ENCODE measurements at regions not wholly inside any gene's neighbourhood (a gene's known extent, or its start where the extent isn't known, plus 50 kb on each side); places are given as distances from the start of the nearest gene placed in this dataset.

DNA sequence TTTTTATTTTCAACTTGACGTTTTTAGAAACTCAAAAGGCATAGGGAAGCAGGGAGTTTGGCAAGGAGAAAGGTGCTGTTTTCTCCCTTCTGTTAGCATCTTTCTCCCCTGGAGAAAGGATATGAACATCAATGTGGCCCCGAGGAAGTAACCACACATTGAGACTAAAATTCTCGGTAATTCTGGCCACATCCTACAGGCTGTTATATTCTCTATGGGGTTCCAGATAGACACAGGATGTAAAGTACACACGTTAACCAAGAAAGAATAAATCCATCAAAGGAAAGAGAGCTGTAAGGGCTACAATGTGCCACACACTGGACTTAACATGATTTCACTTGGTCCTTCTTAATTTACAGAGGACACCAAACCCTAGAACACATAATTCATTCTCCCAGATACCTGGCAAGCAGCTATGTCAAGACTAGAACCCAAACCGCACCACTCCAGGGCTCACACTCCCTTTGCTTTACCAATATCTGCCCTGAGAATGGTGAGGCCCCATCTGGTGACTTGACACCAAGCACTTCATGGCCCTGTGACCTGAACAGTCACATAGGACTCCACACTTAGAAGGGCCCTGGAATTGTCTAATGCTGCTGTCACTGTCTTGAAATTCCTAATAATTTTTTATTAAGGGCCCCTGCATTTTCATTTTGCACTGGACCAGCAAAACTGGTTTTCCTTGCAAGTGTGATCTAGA, 73.9 kb downstream of the PRLHR start:
- Histone ChIP-seq H3K4me1 (ENCODE audit: control insufficient read depth, low read length) (no peaks in the 10 kb centered on the region), H3K9me2 (replicated peaks; ENCODE audit: control insufficient read depth, low read length) (no peaks in the 10 kb centered on the region; the same call in 1 of the 2 replicates), H3K4me2 (ENCODE audit: low read length) (no peak overlapping the region), H3K36me3 (ENCODE audit: control insufficient read depth, low read length) (no peaks in the 10 kb centered on the region), H3K27ac (ENCODE audit: low read depth, low read length) (no peak overlapping the region), H4K20me1 (ENCODE audit: control insufficient read depth, insufficient read depth, low read depth, low read length) (no peaks in the 10 kb centered on the region), H3K4me3 (ENCODE audit: low read length) (no peak overlapping the region), H3K79me2 (ENCODE audit: control insufficient read depth, low read length) (no peaks in the 10 kb centered on the region), H3F3A (ENCODE audit: control insufficient read depth, insufficient read depth) (no peaks in the 10 kb centered on the region), H3K27me3 (ENCODE audit: control insufficient read depth, low read length) (peaks cover 3% of the 10 kb centered on the region; the same call in 1 of the 2 replicates), H3K9me3 (ENCODE audit: control insufficient read depth, insufficient read depth, low read length) (no peaks in the 10 kb centered on the region)
- no peak for TF ChIP-seq EZH2phosphoT487 (IDR thresholded peaks at IDR 0.05; ENCODE audit: borderline replicate concordance, low read length)
- TF ChIP-seq, protein P1, sequence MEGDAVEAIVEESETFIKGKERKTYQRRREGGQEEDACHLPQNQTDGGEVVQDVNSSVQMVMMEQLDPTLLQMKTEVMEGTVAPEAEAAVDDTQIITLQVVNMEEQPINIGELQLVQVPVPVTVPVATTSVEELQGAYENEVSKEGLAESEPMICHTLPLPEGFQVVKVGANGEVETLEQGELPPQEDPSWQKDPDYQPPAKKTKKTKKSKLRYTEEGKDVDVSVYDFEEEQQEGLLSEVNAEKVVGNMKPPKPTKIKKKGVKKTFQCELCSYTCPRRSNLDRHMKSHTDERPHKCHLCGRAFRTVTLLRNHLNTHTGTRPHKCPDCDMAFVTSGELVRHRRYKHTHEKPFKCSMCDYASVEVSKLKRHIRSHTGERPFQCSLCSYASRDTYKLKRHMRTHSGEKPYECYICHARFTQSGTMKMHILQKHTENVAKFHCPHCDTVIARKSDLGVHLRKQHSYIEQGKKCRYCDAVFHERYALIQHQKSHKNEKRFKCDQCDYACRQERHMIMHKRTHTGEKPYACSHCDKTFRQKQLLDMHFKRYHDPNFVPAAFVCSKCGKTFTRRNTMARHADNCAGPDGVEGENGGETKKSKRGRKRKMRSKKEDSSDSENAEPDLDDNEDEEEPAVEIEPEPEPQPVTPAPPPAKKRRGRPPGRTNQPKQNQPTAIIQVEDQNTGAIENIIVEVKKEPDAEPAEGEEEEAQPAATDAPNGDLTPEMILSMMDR (IDR thresholded peaks at IDR 0.05; ENCODE audit: low read depth, low read length, poor library complexity, severe bottlenecking): no peak

DNA sequence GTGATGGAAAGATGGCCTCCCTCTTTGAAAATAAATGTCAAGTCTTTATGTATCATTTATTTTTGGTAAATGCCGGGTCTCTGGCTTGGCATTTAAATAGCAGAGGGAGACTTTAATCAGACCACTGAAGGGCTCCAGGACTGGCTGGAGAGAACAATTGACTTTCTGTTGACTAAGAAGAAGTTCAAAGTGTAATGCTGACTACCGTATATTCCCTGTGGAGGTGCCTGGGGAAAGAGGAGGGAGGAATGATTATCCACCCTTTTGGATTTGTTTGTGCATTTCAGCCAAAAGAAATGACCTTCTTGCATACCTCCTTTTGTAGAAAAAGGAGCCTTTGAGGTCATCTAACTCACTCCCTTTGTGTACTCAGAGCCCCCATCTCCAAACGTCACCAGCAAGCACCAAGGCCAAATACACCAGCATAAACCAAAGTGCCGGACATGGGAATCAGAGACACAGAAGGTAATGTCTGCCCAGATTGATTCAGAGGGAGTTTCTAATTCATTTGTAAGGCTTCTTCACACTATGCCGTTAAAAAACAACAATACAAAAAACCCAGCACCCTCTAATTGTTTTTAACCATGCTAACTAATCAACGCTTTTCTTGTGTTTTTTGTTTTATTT, 75.2 kb downstream of the PRLHR start:
- Histone ChIP-seq H3K9me2 (replicated peaks; ENCODE audit: control insufficient read depth, low read length) (no peaks in the 10 kb centered on the region; the same call in 1 of the 2 replicates), H3K4me2 (ENCODE audit: low read length) (no peak overlapping the region), H3K4me3 (ENCODE audit: low read length) (no peak overlapping the region), H3K9me3 (ENCODE audit: control insufficient read depth, insufficient read depth, low read length) (no peaks in the 10 kb centered on the region), H3K27me3 (ENCODE audit: control insufficient read depth, low read length) (peaks cover 4% of the 10 kb centered on the region; the same call in 1 of the 2 replicates), H3K36me3 (ENCODE audit: control insufficient read depth, low read length) (no peaks in the 10 kb centered on the region), H4K20me1 (ENCODE audit: control insufficient read depth, insufficient read depth, low read depth, low read length) (no peaks in the 10 kb centered on the region), H3K79me2 (ENCODE audit: control insufficient read depth, low read length) (no peaks in the 10 kb centered on the region), H3K27ac (ENCODE audit: low read depth, low read length) (no peak overlapping the region), H3F3A (ENCODE audit: control insufficient read depth, insufficient read depth) (no peaks in the 10 kb centered on the region), H3K4me1 (ENCODE audit: control insufficient read depth, low read length) (no peaks in the 10 kb centered on the region)
- TF ChIP-seq EZH2phosphoT487 (IDR thresholded peaks at IDR 0.05; ENCODE audit: borderline replicate concordance, low read length): no peak
- TF ChIP-seq, protein P1 (IDR thresholded peaks at IDR 0.05; ENCODE audit: low read depth, low read length, poor library complexity, severe bottlenecking): no peak

DNA sequence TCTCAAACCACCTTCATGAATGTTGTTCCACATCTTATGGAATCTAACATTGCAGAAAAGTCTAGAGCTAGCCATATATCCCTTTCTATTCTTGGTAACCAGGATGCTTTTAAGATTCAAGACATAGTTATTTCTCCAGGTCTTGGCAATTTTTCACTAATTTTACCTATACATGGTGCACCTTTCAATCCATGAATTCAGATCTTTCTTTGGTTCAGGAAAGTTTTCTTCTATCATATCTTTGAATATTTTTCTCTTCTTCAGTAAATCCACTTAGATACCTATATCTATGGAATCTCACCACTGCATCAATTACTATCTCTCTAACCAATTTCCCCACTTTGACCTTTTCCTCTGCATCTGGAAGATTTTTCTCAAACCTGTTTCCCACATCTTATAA, 77.4 kb downstream of the PRLHR start:
- Histone ChIP-seq H3K27me3 (ENCODE audit: control insufficient read depth, low read length) (peaks cover 5% of the 10 kb centered on the region; the same call in 1 of the 2 replicates), H4K20me1 (ENCODE audit: control insufficient read depth, insufficient read depth, low read depth, low read length) (no peaks in the 10 kb centered on the region), H3K27ac (ENCODE audit: low read depth, low read length) (no peak overlapping the region), H3K4me3 (ENCODE audit: low read length) (no peak overlapping the region), H3F3A (ENCODE audit: control insufficient read depth, insufficient read depth) (no peaks in the 10 kb centered on the region), H3K4me2 (ENCODE audit: low read length) (no peak overlapping the region), H3K9me2 (replicated peaks; ENCODE audit: control insufficient read depth, low read length) (no peaks in the 10 kb centered on the region; the same call in 1 of the 2 replicates), H3K79me2 (ENCODE audit: control insufficient read depth, low read length) (no peaks in the 10 kb centered on the region), H3K9me3 (ENCODE audit: control insufficient read depth, insufficient read depth, low read length) (no peaks in the 10 kb centered on the region), H3K36me3 (ENCODE audit: control insufficient read depth, low read length) (no peaks in the 10 kb centered on the region), H3K4me1 (ENCODE audit: control insufficient read depth, low read length) (no peaks in the 10 kb centered on the region)
- TF ChIP-seq EZH2phosphoT487 (IDR thresholded peaks at IDR 0.05; ENCODE audit: borderline replicate concordance, low read length): no peak
- TF ChIP-seq, protein P1 (IDR thresholded peaks at IDR 0.05; ENCODE audit: low read depth, low read length, poor library complexity, severe bottlenecking): no peak
